GM19025 (cell line): ENCODE measurements at regions not wholly inside any gene's neighbourhood (a gene's known extent, or its start where the extent isn't known, plus 50 kb on each side); places are given as distances from the start of the nearest gene placed in this dataset.

Source experiments
- ATAC-seq: cut with Tn5 transposase; IDR thresholded peaks from one replicate; pipeline ENCODE4 v1.9.1; 2021; ENCODE audit warnings: mild to moderate bottlenecking, low read depth, moderate library complexity; ENCODE audit not compliant: unreplicated experiment

GRCh38 chr4:136800248-136800647 is 732.0 kb downstream of the PCDH18 start:
- ATAC-seq = no peak

DNA sequence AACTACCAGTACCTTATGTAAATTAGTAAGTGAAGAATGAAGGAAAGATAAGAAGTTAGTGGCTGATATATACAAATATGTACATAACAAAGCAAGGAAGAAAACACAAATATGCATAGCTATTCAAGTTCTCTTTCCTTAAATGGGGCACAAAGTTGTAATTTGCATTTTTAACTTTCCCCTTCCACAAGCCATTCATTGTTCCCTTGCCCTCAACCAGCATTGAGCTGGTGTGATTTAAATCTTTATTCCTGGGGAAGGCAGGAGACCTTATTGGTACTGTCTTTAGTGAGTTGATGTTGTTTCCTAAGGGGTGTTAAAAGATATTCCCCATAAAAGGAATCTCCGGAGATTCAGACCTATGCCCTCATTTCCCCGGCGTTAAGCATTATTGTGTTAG is 735.3 kb downstream of the PCDH18 start:
- no peak for ATAC-seq

DNA sequence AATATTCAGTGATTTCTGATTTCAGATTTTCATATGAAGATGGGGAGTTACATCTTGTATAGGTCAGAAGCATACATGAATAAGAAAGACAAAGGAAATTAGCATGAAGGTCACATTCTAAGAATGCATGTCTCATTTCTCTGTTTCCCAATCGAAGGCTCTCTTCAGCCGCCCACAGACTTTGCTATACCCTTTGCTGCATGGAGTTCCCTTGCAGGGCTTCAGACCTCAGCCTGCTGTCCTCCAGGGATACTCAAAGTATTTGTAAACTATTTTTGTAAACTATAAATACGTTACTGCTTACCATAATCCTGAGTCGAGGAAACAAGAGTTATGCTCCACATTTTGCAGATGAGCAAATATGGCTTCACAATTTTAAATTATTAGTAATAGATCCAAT is 738.4 kb downstream of the PCDH18 start:
- ATAC-seq = no peak

DNA sequence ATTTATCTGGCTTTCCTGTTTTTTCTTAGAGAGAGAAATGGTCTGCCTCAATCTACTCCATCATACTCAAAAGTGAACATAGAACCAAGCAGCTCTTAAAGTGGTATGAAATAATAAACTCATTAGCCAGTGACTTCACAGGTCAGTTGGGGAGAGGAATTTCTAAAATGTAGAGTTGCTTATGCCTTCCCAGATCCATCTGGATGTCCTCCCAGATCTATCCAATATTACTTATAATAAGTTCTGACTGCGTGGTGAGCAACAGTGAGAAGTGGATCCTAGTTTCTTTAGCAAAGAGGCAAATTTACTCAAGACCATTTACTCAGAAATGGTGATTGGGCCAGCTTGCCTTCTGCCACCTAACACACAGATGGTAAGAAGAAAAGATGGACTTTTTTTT is 748.0 kb downstream of the PCDH18 start:
- ATAC-seq = no peak

DNA sequence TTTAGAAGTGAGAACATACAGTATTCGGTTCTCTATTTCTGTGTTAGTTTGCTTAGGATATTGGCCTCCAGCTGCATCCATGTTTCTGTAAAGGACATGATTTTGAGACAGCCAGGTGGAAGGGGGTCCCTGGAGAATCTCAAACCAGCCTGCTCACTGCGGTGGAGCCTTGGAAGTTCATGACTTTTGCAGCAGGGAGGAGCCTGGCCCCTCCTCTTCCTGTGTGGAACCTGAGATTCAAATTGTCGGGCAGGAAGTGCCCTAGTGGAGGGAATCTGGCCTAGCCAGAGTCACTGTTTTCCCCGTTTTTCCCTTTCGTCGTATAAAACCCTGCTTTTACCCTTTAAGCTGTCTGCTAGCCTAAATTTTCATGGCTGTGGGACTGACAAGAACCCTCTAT is 762.6 kb downstream of the PCDH18 start:
- ATAC-seq = no peak

DNA sequence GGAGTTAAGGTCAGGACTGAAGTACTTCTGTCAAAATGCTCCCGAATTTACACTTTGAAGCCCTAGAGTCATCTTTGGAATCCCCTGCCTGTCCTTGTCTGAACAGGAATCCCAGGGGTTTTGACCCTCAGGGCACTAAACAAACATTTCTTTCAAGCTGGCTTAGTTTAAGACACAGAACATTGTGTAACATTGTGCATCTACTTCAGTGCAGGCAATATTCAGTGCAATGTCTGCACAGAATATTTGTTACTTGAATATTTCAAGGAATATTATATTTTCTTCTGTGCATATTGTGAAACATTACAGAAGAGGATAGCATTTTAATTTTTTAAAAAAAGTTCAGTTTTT is 763.4 kb downstream of the PCDH18 start:
- no peak for ATAC-seq

GRCh38 chr4:136768213-136768924 is 763.9 kb downstream of the PCDH18 start:
- ATAC-seq = no peak

DNA sequence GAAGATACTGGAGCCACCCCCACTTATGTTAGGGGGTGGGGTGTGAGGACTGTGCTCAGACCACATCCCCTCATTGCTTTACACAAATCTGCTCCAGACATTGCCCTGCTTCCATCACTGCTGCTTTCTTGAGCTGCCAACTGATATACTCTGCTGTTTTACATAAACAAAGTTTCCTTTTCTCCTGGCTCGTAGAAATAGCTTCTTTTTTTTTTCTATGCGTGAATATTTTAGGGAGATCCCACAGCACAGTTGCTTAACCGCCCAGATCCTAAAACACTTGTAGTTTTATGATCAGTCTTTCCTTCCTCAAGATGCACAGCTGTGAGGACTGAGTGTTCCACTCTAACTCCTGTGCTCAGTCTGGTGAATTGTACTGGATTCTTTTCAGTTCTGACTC is 768.4 kb downstream of the PCDH18 start:
- ATAC-seq = no peak

GRCh38 chr4:136755531-136755916 is 776.8 kb downstream of the PCDH18 start:
- no peak for ATAC-seq

DNA sequence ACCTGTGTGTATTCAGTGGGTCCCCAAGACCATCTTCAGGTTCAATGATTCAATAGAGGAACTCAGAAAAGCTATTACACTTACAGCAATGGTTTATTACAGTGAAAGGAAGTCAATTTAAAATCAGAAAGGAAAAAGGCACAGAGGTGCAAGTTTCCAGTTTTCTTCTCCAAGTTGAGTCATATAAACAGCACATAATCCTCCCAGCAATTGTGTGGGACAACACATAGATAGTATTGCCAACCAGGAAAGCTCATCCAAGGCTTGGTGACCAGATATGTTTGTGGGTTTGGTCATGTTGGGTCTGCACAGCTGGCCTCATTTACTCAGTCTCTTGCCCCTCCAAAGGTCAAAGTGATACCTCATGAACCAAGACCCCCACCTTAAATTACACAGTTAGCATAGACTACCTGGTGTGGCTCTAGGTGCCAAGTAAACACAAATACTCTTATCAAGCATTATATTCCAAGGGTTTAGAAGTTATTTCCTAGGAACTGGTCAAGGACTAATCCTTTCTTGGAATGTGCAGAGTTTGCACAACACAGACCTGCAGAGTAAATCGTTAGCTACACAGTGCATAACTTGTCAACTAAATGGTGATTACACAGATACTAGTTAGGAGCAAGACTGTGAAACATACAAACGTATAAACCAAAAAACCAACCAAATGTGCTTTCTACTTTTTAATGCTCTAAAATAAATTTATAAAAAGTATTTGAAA is 777.3 kb downstream of the PCDH18 start:
- ATAC-seq = no peak

- no peak for ATAC-seq
Observed at GRCh38 chr4:136751556-136751955, 780.7 kb downstream of the PCDH18 start.

GRCh38 chr4:136750897-136751296 is 781.4 kb downstream of the PCDH18 start:
- no peak for ATAC-seq

DNA sequence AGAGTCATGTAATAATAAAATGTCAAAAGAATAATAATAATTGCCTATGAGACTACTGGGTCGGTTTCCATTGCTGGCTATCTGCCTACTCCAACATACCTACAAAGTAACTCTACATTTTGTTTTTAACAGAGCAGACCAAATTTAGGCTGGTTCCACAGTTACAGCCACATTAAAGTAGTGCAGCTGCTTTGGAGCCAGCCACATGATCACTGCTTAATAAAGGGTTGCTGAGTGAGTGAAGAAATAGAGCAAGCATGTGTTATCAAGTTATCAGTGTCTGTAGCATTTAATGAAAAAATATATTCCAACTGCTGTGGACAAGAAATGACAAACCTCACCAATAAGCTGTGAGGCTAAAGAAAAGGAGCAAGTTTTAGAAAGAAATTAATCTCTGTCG is 782.3 kb downstream of the PCDH18 start:
- ATAC-seq = no peak

- ATAC-seq = no peak
Observed at GRCh38 chr4:136748773-136749172, 783.5 kb downstream of the PCDH18 start.

DNA sequence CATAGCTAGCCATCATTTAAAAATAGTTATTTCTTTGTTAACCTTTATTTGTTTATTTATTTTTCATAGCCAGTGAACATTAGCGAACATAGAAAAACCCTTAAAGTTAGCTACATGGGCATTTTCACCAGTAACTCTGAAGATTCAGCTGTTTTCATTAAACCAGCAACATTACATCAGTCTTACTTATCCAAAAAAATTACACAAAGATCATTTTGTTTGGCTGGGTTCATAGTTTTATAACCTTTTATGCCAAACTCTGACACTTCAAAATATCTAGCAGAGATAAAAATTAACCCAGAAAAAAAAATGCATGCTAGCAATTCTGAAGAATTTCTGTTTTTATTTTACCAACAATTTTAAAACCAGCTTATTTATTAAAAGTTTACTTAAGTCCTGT is 784.1 kb downstream of the PCDH18 start:
- ATAC-seq = no peak

GRCh38 chr4:136743238-136743637 is 789.1 kb downstream of the PCDH18 start:
- no peak for ATAC-seq

DNA sequence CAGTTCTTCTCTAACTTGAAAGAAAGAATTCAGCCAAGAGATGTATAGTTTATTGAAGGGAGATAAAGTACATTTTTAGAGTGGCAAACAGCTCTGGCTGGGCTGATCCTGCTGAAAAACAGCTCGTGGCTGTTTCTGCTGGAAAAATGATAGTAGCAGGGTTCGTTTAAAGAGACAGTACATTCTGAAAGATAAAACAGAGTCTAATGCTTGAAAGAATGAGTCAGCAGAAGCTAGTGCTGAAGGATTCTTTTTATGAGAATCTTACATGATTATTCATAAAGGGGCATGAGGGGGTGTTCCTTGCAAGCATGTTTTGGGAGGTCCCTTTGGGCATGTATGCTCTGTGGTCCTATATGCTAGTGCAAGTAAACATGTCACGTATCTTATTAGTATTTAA is 790.0 kb downstream of the PCDH18 start:
- ATAC-seq = no peak

- no peak for ATAC-seq
Observed at GRCh38 chr4:136741468-136741867, 790.8 kb downstream of the PCDH18 start.

- ATAC-seq = no peak
Observed at GRCh38 chr4:136740326-136740725, 792.0 kb downstream of the PCDH18 start.

GRCh38 chr4:136737066-136737465 is 795.2 kb downstream of the PCDH18 start:
- no peak for ATAC-seq

- no peak for ATAC-seq
Observed at GRCh38 chr4:136731025-136731424, 801.3 kb downstream of the PCDH18 start.

- ATAC-seq = no peak
Observed at GRCh38 chr4:136725286-136726081, 806.8 kb downstream of the PCDH18 start.
